ENCODE measurements at regions not wholly inside any gene's neighbourhood (a gene's known extent, or its start where the extent isn't known, plus 50 kb on each side); places are given as distances from the start of the nearest gene placed in this dataset.

DNA sequence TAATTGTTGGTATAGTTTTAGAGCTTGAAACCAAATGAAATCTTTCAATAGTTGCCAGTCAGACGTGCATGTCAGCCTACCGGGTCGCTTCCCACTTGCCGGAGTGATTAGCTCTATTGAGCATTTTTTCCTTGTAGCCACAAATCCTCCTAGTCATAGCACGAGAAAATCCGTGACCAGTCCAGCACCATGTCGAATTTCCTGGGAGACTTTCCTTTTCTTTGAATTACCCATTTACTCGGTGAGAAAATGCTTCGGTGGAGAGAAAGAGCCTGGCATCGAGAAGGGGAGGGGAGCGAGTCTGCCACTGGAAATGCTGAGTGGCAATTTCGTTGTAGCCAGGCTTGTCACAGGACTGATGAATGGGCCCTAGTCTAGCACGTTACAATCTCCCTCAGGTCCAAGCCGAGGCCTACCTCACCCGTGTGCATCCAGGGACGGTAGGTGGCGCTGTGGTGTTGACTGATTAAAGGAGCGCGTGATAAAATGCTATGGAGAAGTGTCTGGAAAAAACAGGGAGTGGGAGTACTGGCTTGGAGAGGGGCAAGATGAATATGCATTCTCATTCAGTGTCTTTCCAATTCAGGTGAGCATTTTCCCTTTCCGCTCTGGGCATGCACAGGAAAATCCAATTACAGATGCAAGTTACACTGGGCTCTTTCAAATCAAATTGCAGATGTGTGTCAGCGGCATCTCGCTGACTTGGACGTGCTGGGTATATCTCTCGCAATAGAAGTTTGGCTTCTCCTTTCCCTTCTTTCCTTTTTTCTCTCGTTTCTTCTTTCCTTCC, 238.8 kb downstream of the EDEM1 start:
- H3K9me3 ChIP-seq (ENCODE audit: control insufficient read depth in 1 of 2, low read length in 2 of 2): no peaks in the 10 kb centered on the region
- H3K27me3 ChIP-seq (ENCODE audit: insufficient read depth, low read length): no peaks in the 10 kb centered on the region
- H3K27ac ChIP-seq (ENCODE audit: low read depth, low read length): no peak overlapping the region
- DNase-seq: peak in 4 of 5 donors; percentile 20 to 31 (median 20)
- ChIA-PET CTCF (ENCODE audit: partially characterized antibody) (interaction anchor here (0.9 to 1.9 kb wide), 7 partner anchors 10 to 290 kb away, joined by 3 to 10 read pairs (median 4); no protein-coding TSS in a partner anchor), POLR2A (ENCODE audit: partially characterized antibody) (no interaction called here)
- H3K27me3 Mint-ChIP-seq: peaks cover 2 to 12% of the 10 kb centered on the region in 2 donors
- no peaks in the 10 kb centered on the region for H3K9me3 Mint-ChIP-seq
- no peaks in the 10 kb centered on the region for H3K4me1 ChIP-seq (ENCODE audit: insufficient read depth, low read length)
- intact Hi-C loops (cut with micrococcal nuclease): loop anchor here (5.0 kb wide), 1 partner anchor 289 kb away; no protein-coding TSS in a partner anchor
- no peak overlapping the region for H3K4me3 ChIP-seq (ENCODE audit: low read length in 2 of 2)
- no peaks in the 10 kb centered on the region for H3K36me3 Mint-ChIP-seq
- H3K36me3 ChIP-seq (ENCODE audit: insufficient read depth, low read length): no peaks in the 10 kb centered on the region
- H3K4me1 Mint-ChIP-seq: peaks cover 6 to 10% (median 9%) of the 10 kb centered on the region in 4 donors
- H3K27ac Mint-ChIP-seq: peak overlapping the region in 1 of 7 donors; percentile 15
- H3K4me3 Mint-ChIP-seq: no peak overlapping the region

DNA sequence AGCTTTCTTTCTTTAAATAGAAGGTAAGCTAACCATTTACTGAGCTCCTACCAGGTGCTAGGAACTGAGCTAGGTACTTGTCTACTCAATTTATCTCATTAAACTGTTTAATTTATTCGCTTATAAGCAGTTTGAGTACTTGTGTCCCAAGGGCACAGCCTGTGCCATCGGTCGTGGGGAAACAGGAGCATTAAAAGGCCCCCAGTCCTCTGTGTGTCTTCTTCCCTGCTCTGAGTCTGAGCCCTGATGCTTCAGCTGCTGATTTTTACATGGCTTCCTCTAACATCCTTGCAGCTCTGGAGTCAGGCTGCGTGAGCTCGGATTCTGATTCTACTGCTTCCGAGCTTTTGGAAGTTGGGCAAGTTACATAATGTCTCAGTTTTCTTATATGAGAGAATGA, 239.5 kb downstream of the EDEM1 start:
- Histone ChIP-seq H3K9me3 (ENCODE audit: control insufficient read depth in 1 of 2, low read length in 2 of 2) (no peaks in the 10 kb centered on the region), H3K4me3 (ENCODE audit: low read length in 2 of 2) (no peak overlapping the region), H3K4me1 (ENCODE audit: insufficient read depth, low read length) (no peaks in the 10 kb centered on the region), H3K27ac (ENCODE audit: low read depth, low read length) (no peak overlapping the region), H3K27me3 (ENCODE audit: insufficient read depth, low read length) (no peaks in the 10 kb centered on the region), H3K36me3 (ENCODE audit: insufficient read depth, low read length) (no peaks in the 10 kb centered on the region)
- Mint-ChIP-seq H3K4me1 (peaks cover 6 to 10% (median 9%) of the 10 kb centered on the region in 4 donors), H3K36me3 (no peaks in the 10 kb centered on the region), H3K9me3 (no peaks in the 10 kb centered on the region), H3K4me3 (no peak overlapping the region), H3K27me3 (peaks cover 2 to 12% of the 10 kb centered on the region in 2 donors), H3K27ac (no peak overlapping the region)
- no peak for DNase-seq
- ChIA-PET POLR2A (ENCODE audit: partially characterized antibody) (no interaction called here), CTCF (ENCODE audit: partially characterized antibody) (interaction anchor here (0.7 to 1.9 kb wide), 8 partner anchors 11 to 688 kb away, joined by 3 to 9 read pairs (median 3); no protein-coding TSS in a partner anchor)
- intact Hi-C loops (cut with micrococcal nuclease): loop anchor here (5.0 kb wide), 1 partner anchor 290 kb away; no protein-coding TSS in a partner anchor

DNA sequence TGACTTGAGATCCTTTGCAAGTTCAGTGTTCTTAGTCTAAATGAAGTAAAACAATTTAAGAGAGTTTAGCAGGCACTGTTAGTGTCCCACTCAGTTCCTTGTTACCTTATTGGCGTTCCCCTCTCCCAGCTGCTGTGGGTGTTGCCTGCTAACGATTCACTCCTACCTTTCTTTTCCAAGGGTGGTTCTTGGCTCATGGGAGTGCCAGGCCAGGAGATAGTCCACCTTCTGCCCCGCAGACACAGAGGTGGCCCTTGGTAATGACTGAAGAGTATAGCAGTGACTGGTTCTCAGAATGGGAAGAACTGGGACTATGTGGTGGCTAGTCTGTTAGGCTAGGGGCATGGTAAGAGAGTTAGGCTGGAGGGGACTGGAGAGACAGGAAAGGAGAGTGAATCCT, 240.4 kb downstream of the EDEM1 start:
- intact Hi-C loops (cut with micrococcal nuclease): loop anchor here (5.0 kb wide), 1 partner anchor 291 kb away; no protein-coding TSS in a partner anchor
- no peaks in the 10 kb centered on the region for H3K9me3 Mint-ChIP-seq
- Histone ChIP-seq H3K27ac (ENCODE audit: low read depth, low read length) (no peak overlapping the region), H3K4me3 (ENCODE audit: low read length in 2 of 2) (no peak overlapping the region), H3K36me3 (ENCODE audit: insufficient read depth, low read length) (no peaks in the 10 kb centered on the region), H3K9me3 (ENCODE audit: control insufficient read depth in 1 of 2, low read length in 2 of 2) (no peaks in the 10 kb centered on the region), H3K4me1 (ENCODE audit: insufficient read depth, low read length) (no peaks in the 10 kb centered on the region), H3K27me3 (ENCODE audit: insufficient read depth, low read length) (no peaks in the 10 kb centered on the region)
- peaks cover 6 to 10% (median 9%) of the 10 kb centered on the region in 4 donors for H3K4me1 Mint-ChIP-seq
- DNase-seq: no peak
- no peaks in the 10 kb centered on the region for H3K36me3 Mint-ChIP-seq
- H3K27ac Mint-ChIP-seq: peak overlapping the region in 1 of 7 donors; percentile 33
- H3K27me3 Mint-ChIP-seq: peaks cover 2 to 12% of the 10 kb centered on the region in 2 donors
- no peak overlapping the region for H3K4me3 Mint-ChIP-seq
- POLR2A ChIA-PET (ENCODE audit: partially characterized antibody): no interaction called here
- CTCF ChIA-PET (ENCODE audit: partially characterized antibody): interaction anchor here (0.8 to 1.2 kb wide), 3 partner anchors 10 to 71 kb away, joined by 3 to 9 read pairs (median 3); no protein-coding TSS in a partner anchor

DNA sequence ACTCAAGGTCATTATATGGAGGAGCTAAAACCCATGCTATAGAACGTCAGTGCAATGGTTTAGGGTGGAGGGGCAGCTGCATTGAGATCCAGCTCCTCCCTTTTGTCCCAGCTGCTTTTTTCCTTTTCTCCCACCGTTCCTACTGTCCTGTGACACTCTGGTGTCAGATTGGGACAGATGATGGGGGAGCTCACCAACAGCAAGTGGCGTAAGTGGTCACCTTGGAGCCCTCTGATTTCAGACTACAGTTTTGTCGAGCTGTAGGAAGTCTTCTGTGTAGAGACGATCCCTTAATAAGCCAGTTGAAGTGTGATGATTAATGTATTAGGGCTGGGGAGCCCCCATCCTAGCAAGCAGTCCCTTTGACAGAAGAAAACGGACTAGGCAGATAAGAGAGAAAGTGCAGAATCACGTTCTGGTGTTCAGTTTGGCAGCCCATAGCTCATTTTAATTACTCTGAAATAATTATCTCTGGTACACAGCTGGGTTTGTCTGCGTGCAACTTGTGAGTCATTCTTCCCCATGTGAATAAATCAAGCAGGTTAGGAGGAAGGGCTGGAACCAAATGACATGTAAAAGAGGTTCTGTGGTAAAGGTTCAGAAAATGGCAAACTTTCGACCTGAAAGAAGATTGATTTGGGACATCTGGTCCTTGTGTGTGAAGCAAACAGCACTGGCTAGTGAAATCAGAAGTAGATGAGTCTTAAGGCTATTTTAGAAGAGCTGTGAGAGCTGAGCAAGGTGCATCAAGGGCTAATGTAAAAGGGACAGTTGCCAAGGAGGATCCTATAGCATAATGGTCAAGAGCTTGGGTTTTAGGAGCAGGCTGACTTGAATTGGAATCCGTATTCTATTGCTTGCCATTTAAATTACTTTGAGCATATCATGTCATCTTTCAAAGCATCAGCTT, 241.4 kb downstream of the EDEM1 start:
- H3K4me3 ChIP-seq (ENCODE audit: low read length in 2 of 2): no peak overlapping the region
- H3K4me1 ChIP-seq (ENCODE audit: insufficient read depth, low read length): no peaks in the 10 kb centered on the region
- no peak for DNase-seq
- ChIA-PET POLR2A (ENCODE audit: partially characterized antibody) (interaction anchor here (0.6 kb wide), 1 partner anchor 724 kb away, joined by 4 read pairs; no protein-coding TSS in a partner anchor), CTCF (ENCODE audit: partially characterized antibody) (interaction anchor here (0.8 to 1.6 kb wide), 2 partner anchors 9 to 69 kb away, joined by 3 read pairs; no protein-coding TSS in a partner anchor)
- no peaks in the 10 kb centered on the region for H3K9me3 ChIP-seq (ENCODE audit: control insufficient read depth in 1 of 2, low read length in 2 of 2)
- intact Hi-C loops (cut with micrococcal nuclease): loop anchor here (5.0 kb wide), 1 partner anchor 292 kb away; no protein-coding TSS in a partner anchor
- no peaks in the 10 kb centered on the region for H3K27me3 ChIP-seq (ENCODE audit: insufficient read depth, low read length)
- Mint-ChIP-seq H3K27me3 (peaks cover 0 to 12% of the 10 kb centered on the region in 2 donors), H3K4me1 (peaks cover 6 to 10% (median 9%) of the 10 kb centered on the region in 4 donors), H3K27ac (no peak overlapping the region), H3K36me3 (no peaks in the 10 kb centered on the region), H3K4me3 (no peak overlapping the region), H3K9me3 (no peaks in the 10 kb centered on the region)
- no peaks in the 10 kb centered on the region for H3K36me3 ChIP-seq (ENCODE audit: insufficient read depth, low read length)
- H3K27ac ChIP-seq (ENCODE audit: low read depth, low read length): no peak overlapping the region

DNA sequence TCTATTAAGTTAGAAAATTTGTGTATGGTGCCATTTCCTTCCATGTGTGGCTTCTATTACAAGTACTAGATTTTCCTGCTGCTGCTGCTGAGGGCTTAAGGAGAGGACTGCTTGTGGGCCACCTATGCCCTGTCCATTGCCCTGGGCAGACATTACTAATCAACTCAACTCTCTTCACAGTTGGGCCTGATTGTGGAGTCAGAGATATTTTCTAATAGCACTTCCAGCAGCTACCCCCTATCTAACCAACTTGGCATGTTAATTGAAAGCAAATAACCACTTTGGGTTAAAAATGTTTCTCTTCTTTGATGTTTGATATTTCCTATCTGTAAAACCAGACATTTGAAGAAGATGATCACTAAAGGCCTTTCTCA, 242.0 kb downstream of the EDEM1 start:
- Histone ChIP-seq H3K4me1 (ENCODE audit: insufficient read depth, low read length) (no peaks in the 10 kb centered on the region), H3K36me3 (ENCODE audit: insufficient read depth, low read length) (no peaks in the 10 kb centered on the region), H3K4me3 (ENCODE audit: low read length in 2 of 2) (no peak overlapping the region), H3K27ac (ENCODE audit: low read depth, low read length) (no peak overlapping the region), H3K9me3 (ENCODE audit: control insufficient read depth in 1 of 2, low read length in 2 of 2) (no peaks in the 10 kb centered on the region), H3K27me3 (ENCODE audit: insufficient read depth, low read length) (no peaks in the 10 kb centered on the region)
- intact Hi-C loops (cut with micrococcal nuclease): loop anchor here (5.0 kb wide), 1 partner anchor 292 kb away; no protein-coding TSS in a partner anchor
- Mint-ChIP-seq H3K4me1 (peaks cover 6 to 10% (median 9%) of the 10 kb centered on the region in 4 donors), H3K4me3 (no peak overlapping the region), H3K36me3 (no peaks in the 10 kb centered on the region), H3K27me3 (peaks cover 0 to 12% of the 10 kb centered on the region in 2 donors), H3K27ac (no peak overlapping the region), H3K9me3 (no peaks in the 10 kb centered on the region)
- CTCF ChIA-PET (ENCODE audit: partially characterized antibody): interaction anchor here (1.6 kb wide), 1 partner anchor 69 kb away, joined by 3 read pairs; no protein-coding TSS in a partner anchor
- no peak for DNase-seq
- POLR2A ChIA-PET (ENCODE audit: partially characterized antibody): interaction anchor here (0.6 kb wide), 1 partner anchor 725 kb away, joined by 4 read pairs; no protein-coding TSS in a partner anchor

DNA sequence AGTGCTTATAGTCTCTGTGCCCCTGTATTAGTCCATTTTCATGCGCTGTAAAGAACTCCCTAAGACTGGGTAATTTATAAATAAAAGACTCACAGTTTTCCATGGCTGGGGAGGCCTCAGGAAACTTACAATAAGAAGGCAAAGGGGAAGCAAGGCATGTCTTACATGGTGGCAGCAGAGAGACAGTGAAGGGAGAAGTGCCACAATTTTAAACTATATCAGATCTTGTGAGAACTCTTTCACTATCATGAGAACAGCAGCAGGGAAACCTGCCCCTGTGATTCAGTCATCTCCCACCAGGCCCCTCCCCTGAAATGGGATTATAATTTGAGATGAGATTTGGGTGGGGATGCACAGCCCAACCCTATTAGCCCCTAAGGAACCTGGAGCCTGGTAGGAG, 243.2 kb downstream of the EDEM1 start:
- ChIA-PET CTCF (ENCODE audit: partially characterized antibody) (no interaction called here), POLR2A (ENCODE audit: partially characterized antibody) (no interaction called here)
- peaks cover 6 to 9% (median 8%) of the 10 kb centered on the region in 4 donors for H3K4me1 Mint-ChIP-seq
- H3K36me3 Mint-ChIP-seq: no peaks in the 10 kb centered on the region
- Histone ChIP-seq H3K27ac (ENCODE audit: low read depth, low read length) (no peak overlapping the region), H3K27me3 (ENCODE audit: insufficient read depth, low read length) (no peaks in the 10 kb centered on the region), H3K4me3 (ENCODE audit: low read length in 2 of 2) (no peak overlapping the region), H3K36me3 (ENCODE audit: insufficient read depth, low read length) (no peaks in the 10 kb centered on the region), H3K4me1 (ENCODE audit: insufficient read depth, low read length) (no peaks in the 10 kb centered on the region), H3K9me3 (ENCODE audit: control insufficient read depth in 1 of 2, low read length in 2 of 2) (no peaks in the 10 kb centered on the region)
- no peak overlapping the region for H3K4me3 Mint-ChIP-seq
- no peaks in the 10 kb centered on the region for H3K9me3 Mint-ChIP-seq
- DNase-seq: no peak
- intact Hi-C loops (cut with micrococcal nuclease): no loop called here
- no peak overlapping the region for H3K27ac Mint-ChIP-seq
- H3K27me3 Mint-ChIP-seq: peaks cover 0 to 10% of the 10 kb centered on the region in 2 donors

Data from CD4-positive, alpha-beta memory T cell (primary cell).